Activated effector memory CD4-positive, alpha-beta T cell treated with anti-CD3 and anti-CD28 coated beads, Interleukin-2, amount 50 U/mL, for 16 hours (primary cell): ENCODE measurements at regions not wholly inside any gene's neighbourhood (a gene's known extent, or its start where the extent isn't known, plus 50 kb on each side); places are given as distances from the start of the nearest gene placed in this dataset.
A peak's percentile ranks its signal among the peaks of the same experiment; 100 is the strongest.

Source experiments
- DNase-seq: peaks from one replicate; pipeline ENCODE4 v3.0.0-alpha.2; 2020

DNA sequence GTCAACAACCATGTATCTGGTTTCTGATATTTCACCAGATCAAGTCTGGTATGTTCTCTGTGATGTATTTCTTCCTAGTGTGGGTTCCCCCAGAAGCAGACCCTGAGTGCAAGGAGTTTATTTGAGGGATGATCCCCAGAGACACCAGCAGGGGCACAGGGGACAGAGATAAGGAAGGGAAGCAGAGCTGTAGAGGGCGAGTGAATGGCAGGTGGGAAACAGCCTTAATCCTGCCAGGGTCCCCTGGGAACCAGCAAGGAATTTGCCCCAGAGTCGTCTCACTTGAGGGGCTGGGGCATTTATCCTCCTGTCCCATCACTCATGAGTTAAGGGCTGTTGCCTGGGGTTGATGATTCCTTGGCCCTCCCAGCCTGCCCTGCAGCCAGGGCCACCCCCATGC is 206.4 kb upstream of the BCOR start:
- no peak for DNase-seq

DNA sequence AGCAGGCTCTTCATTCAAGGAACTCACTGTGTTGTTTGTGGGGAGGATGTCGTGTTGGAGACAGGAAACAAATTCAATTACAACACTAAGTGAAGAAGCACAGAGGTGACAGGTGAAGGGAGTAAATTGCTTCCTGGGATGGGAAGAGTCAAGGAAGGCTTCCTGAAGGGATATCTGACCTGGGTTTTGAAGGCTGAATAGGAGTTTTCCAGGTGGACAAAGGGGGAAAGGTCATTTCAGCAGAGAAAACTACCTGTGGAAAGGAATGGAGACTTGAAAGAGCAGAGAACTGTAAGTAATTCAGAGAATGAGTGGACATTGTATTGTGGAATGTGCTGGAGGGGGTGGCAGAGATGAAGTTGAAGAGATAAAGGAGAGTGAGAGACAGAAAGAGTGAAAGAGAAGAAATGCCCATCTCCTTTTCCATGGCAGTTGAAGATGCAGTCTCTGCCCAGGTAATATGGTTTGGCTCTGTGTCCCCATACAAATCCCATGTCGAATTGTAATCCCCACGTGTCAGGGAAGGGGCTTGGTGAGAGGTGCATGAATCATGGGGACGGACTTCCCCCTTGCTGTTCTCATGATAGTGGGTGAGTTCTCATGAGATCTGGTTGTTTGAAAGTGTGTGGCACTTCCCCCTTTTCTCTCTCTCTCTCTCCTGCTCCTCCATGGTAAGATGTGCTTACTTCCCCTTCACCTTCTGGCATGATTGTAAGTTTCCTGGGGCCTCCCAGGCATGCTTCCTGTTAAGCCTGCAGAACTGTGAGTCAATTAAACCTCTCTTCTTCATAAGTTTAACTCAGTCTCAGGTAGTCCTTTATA is 205.7 kb upstream of the BCOR start:
- no peak for DNase-seq

DNA sequence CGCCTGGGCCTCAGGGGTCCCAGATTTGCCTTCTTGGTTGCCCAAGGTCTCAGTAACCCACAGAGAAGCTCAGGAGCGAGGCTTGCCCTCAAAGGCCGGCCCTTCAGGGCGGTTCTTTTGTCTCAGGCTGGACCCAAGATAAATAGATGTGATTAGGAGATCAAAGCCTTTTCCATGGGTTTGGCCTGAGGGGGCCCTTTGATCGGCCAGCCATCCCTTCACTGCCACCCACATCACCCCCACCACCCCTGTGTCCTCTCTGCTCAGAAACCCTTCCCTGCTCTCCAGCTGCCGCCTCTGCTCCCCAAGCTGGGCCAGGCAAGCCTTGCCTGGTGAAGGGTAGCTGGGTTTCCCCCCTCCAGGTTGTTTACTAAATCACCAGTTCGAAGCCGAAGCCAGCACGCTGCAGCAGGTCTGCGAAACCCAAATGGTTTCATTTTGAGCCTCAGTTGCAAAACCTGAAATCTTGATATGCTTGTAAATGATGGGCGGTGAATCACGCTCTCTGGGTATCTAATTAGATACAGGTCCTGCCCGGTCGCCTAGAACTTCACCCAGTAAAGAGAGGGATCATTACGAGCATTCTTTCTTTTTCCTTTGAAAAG is 202.6 kb upstream of the BCOR start:
- DNase-seq, result peak; percentile 71

DNA sequence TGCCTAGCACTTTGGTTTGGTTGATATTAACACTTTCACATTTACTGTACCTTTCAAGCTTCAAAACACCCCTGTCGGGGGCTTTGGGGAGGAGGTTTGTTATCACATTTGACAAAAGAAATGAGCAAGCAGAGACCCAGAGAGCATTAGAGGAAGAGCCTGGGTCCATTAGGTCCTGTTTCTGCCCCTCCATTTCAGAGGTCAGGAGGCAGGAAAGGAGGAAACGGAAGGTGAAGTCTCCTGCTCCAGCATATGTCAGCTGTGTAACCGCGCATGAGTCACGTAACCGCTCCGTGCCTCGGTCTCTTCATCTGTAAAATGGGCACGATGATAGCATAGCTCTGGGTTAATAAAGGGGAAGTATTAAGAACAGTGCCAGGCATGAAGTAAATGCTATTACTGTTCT is 201.9 kb upstream of the BCOR start:
- DNase-seq, result peak; percentile 74

DNA sequence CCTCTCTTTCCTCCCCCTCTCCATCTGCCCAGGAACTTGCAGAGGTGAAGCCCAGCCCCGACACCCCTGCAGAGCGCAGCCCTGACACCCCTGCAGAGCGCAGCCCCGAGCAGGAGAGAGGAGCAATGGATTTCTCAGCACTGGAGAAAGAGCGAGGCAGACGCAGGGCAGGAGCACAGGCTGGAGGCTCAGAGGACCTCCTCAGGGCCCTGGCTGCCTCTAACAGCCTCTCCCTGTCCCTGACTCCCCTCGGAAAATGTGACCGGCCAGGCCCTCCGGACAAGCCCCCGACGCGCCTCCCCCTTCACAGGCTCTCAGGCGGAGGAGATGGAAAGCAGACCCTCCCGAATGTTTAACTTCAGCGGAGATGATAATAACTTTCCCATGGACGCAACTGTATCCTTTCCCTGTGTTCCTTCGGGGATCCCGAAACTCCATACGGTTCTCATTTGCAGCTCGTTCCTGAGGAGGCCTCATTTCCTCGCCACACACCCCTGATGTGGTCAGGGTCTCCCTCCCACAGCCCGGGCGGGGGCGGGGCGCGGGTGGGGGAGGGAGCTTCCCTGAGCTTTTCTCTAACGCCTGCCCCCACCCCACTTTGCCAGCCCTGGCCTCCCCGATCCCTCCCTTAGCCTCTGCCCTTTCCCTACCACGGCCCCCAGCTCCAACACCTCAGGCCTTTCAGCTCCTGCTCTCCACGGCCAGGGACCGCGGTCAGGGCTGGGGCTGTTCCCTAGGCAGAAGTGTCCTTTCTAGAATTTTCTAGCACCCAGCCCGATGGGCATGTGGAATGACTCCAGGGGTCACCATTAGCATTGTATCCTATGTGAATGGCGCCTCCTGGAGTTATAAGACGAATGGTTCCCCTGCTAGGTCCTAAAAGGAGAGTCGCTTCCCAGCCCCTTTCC is 201.1 kb upstream of the BCOR start:
- DNase-seq, result no peak

DNA sequence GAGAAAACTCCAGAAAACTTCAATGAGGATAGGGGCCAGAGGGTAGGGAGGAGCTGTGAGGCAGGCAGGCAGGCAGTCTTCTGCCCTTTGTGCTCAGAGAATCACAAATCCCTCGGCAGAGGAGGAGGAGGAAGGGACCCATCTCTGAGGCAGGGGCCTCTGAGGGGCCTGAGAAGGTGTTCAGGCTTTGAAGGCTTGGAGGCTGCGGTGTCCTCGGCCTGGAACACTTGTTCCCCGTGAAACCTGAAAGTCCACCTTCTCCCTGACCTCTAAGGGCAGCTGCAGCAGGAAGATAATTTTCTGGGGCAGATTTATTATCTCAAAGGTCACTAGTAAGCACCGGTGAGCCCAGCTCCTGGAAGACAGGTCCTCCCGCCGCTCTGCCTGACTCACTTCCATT is 200.3 kb upstream of the BCOR start:
- no peak for DNase-seq

DNA sequence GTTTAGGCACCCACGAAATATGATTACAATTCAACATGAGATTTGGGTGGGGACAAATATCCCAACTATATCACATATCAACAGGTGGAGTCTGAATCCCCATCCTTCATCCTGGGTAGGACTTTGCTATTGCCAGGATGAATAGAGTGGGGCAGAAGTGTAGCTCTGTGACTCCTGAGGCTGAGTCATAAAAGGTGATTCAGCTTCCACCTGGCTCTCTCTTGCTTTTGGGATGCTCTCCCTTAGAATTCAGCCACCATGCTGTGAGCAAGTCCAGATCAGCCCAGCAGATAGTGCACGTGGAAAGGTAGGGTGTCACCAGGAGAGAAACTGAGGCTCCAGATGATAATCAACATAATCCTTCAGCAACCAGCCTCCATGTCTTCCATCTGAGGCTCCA is 193.8 kb upstream of the BCOR start:
- DNase-seq, result no peak

DNA sequence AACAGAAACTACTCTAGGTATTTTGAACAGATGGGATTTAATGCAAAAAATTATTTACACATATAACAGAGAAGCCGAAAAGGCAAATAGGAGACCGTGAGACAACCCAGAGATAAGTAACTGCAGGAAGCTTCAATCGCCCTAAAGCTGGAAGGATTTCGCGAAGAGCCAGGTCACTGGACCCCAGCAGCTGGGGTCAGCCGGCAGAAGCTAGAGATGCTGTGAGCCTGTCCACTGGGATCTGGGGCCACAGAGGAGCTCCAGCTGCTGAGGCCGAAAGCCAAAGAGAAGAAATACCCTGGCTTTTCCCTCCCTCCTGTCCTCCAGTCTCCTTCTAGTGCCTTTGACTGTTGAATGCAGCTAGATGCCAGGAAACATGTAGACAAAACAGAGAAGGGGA is 192.8 kb upstream of the BCOR start:
- no peak for DNase-seq

DNA sequence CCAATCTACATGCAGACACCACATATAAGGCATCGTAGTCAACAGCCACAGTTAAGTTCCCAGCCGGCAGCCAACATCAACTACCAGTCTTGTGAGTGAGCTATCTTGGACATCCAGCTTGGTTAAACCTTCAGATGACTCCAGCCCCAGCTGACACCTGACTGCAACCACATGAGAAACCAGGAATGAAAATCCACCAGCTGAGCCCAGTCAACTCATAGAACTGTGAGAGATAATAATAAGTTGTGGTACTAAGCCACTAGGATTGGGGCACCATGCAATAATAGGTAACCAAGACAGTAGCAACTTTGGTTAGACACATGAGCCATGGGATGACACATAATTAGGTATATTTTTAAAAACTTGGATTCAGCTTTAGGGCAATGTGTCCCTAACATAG is 188.1 kb upstream of the BCOR start:
- DNase-seq, result no peak

DNA sequence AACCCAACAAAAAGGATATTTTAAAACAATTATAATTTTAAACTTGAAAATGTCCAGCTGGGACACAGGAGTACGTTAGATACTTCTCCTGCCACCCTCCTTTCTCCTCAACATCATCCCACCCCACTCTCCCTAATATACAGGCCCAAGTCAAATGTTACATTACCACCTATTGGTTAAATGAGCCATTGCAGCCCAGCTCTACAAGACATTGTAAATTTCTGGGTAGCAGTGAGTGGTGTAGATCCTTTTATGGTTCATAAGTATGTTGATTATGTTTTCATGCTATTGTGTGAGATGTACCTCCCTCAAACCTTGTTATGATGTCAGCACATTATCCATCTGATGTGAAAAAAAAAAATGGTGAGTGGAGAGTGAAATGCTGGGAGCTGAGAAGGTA is 187.1 kb upstream of the BCOR start:
- DNase-seq, result no peak

DNA sequence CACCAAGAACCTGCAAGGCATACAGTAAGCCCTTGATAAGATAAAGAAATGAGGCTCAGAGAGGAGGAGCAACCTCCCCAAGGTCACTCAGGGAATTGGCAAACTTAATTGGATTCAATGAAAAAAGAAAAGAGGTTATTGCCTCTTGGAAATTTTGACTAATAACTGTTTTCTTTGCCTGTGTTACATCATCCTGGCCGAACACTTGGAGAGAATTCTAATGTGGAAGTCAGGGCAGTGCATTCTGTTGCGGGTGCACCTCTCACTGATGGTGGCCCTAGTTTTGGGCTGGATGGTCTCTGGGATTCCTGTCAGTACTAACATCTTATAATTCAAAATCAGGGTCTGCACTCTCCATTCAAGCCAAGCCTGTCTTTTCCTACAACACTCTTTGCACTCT is 186.2 kb upstream of the BCOR start:
- no peak for DNase-seq

DNA sequence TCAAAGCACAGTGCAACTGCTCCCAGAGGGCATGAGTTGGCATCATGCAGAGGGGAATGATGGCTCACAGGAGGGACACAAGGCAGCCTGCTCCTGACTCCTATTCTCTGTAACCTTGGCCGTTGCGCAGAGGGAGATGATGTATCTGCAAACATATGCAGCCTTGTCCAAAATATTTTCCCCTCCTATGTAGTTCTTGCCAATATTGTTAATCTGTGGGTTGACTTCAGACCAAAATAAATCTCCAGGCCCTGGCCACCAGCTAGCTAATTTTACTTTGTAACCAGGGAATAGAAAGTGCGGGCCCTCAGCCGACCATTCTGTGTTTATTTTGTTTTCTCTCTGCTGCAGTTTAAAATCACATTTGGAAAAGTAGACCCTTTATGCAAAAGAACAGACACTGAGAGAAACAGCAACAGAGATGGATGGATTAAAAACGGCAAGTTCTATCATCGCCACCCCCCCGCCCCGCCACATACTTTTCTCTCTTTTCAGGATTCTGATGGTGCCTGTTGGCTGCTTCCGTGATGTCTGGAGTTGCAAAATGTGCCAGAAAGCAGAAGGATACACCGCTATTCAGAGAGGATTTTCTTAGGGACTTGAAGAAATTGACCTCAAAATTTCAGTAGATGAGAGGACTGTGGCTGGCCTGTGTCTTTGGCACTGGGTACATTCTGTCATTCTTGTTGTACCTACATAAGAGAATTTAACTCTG is 185.3 kb upstream of the BCOR start:
- no peak for DNase-seq

DNA sequence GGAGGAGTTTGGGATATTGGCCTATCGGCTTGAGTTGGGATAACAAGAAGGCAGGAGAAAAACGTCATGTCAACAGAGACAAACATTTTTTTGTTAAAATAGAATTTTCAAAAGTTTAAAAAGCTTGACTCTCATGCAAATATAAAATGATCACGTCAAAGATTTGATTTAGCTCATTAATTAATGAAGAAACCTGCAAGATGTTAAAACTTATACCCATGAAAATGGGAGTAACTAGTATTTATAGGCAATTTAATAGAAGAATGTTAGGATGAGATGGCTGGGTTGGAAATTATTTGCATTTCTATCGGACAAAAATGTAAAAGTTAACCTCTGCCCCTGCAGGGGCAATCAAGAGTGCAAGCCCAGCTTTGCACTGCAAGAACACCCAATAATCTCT is 184.6 kb upstream of the BCOR start:
- DNase-seq, result no peak

DNA sequence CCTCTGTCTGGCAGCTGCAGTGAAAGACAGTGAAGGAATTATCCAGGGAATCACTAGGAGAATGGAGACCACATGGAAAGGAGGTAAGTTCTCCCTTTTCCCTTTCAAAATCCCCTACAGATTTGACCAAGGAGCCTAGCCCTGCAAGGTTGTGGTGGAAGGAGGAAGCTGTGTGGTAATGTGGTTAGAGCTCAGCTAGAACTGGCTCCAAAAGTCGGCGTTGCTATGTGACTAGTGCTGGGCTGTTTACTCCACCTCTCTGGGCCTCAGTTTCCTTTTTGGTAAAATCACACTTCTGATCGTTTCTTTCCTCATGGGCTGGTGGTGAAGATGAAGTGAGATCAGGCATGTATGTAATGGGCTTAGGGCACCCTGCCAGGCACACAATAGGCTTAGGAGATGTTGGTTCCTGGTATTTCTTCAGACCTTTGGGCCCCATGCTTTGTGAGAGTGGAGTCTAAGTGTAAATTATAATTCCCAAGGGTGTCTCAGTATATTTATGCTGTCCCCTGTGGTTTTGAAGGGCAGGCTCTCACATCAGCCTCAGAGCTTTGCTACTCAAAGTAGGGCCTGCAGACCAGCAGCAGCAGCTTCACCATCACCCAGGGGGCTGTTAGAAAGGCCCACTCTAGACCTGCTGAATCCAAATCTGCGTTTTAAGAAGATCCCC is 183.7 kb upstream of the BCOR start:
- DNase-seq, result no peak

DNA sequence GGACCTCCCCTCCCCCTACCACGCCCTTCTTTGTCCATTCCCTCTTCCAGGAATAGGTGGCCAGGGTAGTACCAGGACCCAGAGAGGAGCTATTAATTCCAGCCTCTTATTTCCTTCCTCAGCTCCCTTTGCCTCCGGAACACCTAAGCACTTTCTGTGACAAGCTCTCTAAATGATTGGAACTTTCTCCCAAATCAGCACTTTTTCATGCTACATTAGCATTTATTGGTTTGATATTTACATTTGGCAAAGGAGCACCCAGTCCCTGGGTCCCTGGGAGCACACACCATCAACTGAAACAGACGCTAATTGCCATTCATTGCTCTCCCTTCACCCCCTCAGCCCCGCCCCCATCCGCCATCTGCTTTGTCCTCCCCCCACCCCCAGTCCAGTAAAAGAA is 182.0 kb upstream of the BCOR start:
- DNase-seq, result no peak

DNA sequence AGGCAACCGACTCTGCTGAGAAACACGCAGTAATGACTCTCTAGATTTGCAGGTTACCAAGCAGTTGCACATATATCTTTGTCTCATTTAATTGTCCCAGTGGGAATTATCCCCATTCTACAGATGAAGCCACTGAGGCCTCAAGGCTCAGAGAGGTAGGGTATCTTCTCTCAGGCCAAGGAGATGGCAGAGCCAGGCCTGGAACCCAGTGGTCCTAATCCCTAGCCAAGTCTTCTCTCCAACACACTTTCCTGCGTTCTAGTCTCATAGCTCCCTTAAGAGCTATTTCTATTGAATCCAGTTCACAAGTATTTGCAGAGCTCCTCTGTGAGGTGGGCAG is 181.3 kb upstream of the BCOR start:
- DNase-seq, result no peak

DNA sequence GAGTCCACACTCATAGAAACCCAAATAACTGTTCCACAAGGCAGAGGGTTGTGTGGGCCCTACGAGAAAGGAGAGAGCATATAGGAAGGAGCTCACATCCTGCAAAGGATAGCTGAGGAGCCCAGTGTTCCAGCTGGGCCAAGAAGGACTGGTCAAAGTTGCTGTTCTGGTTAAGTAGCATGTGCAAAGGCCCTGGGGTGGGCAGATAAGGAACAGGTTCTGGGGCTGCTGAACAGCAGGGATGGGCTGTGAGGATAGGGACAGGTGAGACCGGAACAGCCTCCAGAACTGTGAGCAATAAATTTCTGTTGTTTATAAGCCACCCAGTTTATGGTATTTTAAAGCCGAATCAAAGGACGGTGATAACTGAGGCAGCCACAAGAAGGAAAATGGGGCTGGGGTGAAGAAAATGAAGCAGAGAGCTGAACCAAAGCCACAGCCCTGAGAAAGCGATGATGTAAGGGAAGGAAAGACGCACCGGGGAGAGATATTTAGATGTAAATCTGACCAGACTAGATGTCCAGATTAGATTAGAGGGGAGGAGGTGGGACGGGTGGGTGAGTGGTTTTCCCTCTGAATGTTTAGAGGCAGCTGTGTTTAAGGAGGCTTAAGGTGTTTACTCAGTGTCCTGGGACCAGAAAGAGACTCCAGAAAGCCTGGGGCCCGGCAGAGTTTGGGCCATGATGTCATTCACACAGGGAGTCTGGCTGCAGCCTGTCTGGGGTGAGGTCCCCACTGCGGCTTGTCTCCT is 180.8 kb upstream of the BCOR start:
- peak; percentile 84 for DNase-seq

DNA sequence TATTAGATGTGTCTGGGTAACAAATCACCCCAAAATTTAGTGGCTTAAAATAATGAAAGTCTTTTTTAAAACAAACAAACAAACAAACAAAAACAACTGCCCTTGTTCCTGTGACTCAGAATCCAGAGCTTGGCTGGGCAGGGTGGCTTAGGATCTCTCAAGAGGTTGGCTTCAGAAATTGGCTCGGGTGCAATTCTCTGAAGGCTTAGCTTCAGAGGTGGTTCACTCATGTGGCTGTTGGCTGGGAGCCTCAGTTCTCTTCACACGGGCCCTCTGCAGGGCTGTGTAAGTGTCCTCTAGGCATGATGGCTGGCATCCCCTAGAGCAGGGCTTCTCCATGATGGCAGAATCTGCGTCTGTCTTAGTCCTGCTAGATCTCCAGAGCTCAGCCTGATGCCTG is 179.9 kb upstream of the BCOR start:
- no peak for DNase-seq

DNA sequence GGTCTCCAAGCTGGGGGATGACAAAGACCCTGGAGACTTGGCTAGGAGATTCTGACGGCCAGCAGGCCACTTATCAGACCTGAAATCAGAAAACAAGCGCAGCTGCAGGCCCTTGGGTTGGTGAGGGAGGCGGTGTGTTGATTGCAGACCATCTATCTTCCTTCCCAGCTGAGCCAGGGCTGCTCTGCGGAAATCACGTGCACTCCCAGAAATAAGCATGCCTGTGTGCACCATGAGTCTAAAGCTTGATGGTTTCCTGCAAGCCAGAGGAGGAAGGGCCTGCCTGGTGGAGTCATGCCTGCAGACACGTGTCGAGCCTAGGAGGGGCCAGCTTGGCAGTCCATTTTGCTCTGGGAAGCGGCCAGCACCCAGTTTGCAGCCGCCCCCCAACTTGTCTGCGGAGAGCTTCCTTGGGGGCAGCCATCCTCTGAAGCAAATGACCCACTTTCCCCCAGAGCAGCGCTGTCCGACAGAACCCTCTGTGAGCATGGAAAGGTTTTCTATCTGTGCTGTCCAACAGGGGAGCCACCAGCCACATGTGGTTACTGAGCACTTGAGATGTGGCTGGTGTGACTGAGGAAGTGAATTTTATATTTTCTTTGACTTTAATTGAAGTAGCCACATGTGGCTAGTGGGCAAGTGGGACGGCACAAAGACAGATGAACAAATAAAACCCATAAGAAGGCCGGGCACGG is 175.7 kb upstream of the BCOR start:
- no peak for DNase-seq

DNA sequence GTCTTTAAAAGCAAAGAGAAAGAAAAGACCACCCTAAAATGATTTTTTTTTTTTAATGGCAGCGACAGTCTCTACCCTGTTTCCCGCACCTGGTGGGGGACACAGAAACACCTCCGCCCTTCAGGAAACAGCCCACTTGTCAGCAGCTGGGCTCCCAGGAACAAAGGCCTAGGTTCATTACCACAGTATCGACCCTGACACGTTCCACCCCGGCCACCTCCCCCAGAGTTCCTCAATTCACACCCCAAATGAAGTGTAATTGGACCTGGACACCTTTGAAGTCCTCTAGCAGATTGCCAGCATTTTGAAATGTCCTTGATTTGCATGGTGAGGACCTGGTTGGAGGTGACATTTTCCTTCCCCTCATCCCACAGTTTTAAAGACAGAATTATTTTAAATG is 175.0 kb upstream of the BCOR start:
- no peak for DNase-seq

DNA sequence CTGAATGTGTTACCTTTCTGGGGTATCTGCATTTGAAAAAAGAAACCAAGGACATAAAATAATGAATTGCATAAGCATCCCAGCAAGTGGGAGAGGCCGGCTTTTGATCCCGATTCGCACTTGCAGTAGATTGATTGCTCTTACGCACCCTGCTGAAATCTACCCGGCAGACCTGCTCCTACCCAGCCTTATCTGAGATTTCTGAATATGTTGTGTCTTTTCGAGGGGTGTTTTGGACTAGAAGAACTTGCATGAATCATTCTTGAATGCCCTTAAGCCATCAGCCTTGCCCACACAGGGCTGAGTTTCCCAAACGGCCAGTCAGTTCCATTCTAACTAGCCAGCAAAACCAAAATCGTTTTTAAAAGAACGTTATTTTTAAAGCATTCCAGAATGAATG is 174.4 kb upstream of the BCOR start:
- DNase-seq, result no peak

DNA sequence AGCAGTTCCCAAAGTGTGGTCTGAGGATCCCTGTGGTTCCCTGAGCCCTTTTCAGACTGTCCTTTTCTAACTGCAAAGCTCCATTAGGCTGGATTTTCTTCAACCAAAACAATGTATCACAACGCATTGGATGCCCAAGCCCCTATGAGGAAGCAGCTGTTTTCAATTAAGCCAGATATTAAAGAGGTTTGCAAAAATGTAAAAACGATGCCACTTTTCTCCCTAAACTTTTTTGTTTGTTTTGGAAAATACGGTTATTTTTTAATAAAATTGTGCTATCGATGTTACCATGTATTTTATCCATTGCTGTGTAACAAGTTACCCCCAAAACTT is 170.4 kb upstream of the BCOR start:
- DNase-seq, result no peak
